SJSA1 (cell line): ENCODE measurements at regions not wholly inside any gene's neighbourhood (a gene's known extent, or its start where the extent isn't known, plus 50 kb on each side); places are given as distances from the start of the nearest gene placed in this dataset.
A peak's percentile ranks its signal among the peaks of the same experiment; 100 is the strongest.
"Not testable (repeated sequence)": the region's sequence is repeated elsewhere in the genome, so short reads cannot be mapped to it uniquely, and the experiment has no call there.

Experiments
- DNase-seq, 2 experiments: peaks; one replicate each; pipeline ENCODE4 v3.0.0-alpha.2; 2015 to 2020; ENCODE audit warnings: low spot score in 2 of 2, low read depth in 1 of 2
- H3K27ac ChIP-seq: fragments of 250-450 bp; sonication (Bioruptor Pico); 2 replicates; pipeline ENCODE4 v1.5.1; 2020; ENCODE audit warnings: mild to moderate bottlenecking, moderate library complexity
- H3K27me3 ChIP-seq: fragments of 250-450 bp; sonication (Bioruptor Pico); replicated peaks from 2 replicates; pipeline ENCODE4 v1.5.1; 2020; ENCODE audit warnings: mild to moderate bottlenecking, moderate library complexity
- H3K36me3 ChIP-seq: fragments of 250-450 bp; sonication (Bioruptor Pico); 2 replicates; pipeline ENCODE4 v1.5.1; 2020; ENCODE audit warnings: mild to moderate bottlenecking
- H3K4me1 ChIP-seq: fragments of 250-450 bp; sonication (Bioruptor Pico); replicated peaks from 2 replicates; pipeline ENCODE4 v1.6.1; 2021; ENCODE audit warnings: mild to moderate bottlenecking
- H3K4me3 ChIP-seq: fragments of 250-450 bp; sonication (Bioruptor Pico); 2 replicates; pipeline ENCODE4 v1.5.1; 2020; ENCODE audit warnings: mild to moderate bottlenecking
- H3K9me3 ChIP-seq: fragments of 250-450 bp; sonication (Bioruptor Pico); replicated peaks from 2 replicates; pipeline ENCODE4 v1.5.1; 2020; ENCODE audit warnings: mild to moderate bottlenecking

DNA sequence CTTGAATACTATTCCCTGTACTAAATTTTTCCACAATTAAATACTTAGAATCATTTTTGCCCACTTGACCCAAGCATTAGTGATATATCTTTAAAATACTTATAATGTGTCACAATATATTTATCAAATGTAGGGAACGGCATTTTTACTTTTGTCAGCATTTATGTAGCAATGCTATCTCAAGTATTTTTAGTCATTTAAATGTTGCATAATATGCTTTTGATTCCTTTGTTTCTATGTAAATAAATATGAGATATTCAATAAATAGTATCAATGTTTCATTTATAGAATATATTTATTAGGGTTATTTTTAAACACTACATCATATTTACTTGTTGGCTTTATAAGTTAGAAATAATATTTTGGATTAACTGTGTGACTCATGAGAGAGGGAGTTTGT, 199.7 kb upstream of the WSB1 start:
- not testable (repeated sequence) for H3K27me3 ChIP-seq, H3K27ac ChIP-seq, H3K4me3 ChIP-seq, H3K9me3 ChIP-seq, H3K36me3 ChIP-seq, DNase-seq, H3K4me1 ChIP-seq

DNA sequence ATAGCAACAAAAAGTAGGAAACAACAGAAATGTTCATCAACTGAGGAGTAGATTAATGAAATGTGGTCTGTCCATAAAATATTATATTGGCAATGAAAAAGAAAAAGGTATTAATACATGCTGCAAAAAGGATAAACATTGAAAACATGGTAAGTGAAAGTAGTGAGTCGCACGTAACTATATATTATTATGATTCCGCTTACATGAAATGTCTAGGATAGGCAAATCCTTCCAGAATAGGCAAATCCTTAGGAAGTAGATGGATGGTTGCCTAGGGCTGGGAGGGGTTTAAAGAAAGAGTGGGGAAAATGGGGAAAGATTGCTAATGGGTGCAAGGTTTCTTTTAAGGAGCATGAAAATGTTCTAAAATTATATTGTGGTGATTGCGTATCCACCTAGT, 198.1 kb upstream of the WSB1 start:
- DNase-seq, H3K36me3 ChIP-seq, H3K9me3 ChIP-seq, H3K4me1 ChIP-seq, H3K4me3 ChIP-seq, H3K27me3 ChIP-seq, H3K27ac ChIP-seq: not testable (repeated sequence)

DNA sequence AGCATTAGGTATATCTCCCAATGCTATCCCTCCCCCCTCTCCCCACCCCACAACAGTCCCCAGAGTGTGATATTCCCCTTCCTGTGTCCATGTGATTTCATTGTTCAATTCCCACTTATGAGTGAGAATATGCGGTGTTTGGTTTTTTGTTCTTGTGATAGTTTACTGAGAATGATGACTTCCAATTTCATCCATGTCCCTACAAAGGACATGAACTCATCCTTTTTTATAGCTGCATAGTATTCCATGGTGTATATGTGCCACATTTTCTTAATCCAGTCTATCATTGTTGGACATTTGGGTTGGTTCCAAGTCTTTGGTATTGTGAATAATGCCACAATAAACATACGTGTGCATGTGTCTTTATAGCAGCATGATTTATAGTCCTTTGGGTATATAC, 194.6 kb upstream of the WSB1 start:
- not testable (repeated sequence) for H3K36me3 ChIP-seq, H3K4me1 ChIP-seq

DNA sequence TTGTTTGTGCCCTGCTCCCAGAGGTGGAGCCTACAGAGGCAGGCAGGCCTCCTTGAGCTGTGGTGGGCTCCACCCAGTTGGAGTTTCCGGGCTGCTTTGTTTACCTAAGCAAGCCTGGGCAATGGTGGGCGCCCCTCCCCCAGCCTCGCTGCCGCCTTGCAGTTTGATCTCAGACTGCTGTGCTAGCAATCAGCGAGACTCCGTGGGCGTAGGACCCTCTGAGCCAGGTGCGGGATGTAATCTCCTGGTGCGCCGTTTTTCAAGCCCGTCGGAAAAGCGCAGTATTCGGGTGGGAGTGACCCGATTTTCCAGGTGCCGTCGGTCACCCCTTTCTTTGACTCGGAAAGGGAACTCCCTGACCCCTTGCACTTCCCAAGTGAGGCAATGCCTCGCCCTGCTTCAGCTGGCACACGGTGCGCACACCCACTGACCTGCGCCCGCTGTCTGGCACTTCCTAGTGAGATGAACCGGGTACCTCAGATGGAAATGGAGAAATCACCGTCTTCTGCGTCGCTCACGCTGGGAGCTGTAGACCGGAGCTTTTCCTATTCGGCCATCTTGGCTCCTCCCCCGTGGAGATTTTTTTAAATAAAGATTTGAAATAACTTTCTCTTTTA, 189.2 kb upstream of the WSB1 start:
- not testable (repeated sequence) for H3K4me1 ChIP-seq, H3K36me3 ChIP-seq, H3K27me3 ChIP-seq, DNase-seq, H3K27ac ChIP-seq, H3K4me3 ChIP-seq, H3K9me3 ChIP-seq

More for the DNA sequence above, 194.6 kb upstream of the WSB1 start:
- H3K27ac ChIP-seq, DNase-seq, H3K27me3 ChIP-seq, H3K4me3 ChIP-seq, H3K9me3 ChIP-seq: not testable (repeated sequence)

DNA sequence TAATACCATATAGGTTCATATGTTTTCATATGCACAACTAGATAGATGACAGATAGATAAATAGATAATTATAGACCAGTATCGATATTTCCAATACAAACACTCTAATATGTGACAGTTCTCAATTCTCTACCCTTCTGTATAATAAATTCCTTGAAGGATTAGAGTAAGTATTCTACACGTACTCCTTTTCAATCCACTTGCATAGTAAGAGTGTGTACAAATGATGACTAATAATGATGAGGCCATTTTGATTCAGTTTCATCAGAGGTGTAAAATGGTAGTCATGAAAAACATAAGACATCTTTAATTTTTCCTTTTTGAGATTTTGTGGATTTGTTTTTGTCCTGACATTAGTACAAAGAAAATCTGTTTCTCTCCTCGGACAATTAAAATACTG, 188.3 kb upstream of the WSB1 start:
- Histone ChIP-seq H3K27me3 (no peaks in the 10 kb centered on the region), H3K9me3 (no peaks in the 10 kb centered on the region), H3K4me3 (no peak overlapping the region), H3K4me1 (no peaks in the 10 kb centered on the region), H3K36me3 (no peaks in the 10 kb centered on the region), H3K27ac (no peak overlapping the region)
- DNase-seq: no peak

DNA sequence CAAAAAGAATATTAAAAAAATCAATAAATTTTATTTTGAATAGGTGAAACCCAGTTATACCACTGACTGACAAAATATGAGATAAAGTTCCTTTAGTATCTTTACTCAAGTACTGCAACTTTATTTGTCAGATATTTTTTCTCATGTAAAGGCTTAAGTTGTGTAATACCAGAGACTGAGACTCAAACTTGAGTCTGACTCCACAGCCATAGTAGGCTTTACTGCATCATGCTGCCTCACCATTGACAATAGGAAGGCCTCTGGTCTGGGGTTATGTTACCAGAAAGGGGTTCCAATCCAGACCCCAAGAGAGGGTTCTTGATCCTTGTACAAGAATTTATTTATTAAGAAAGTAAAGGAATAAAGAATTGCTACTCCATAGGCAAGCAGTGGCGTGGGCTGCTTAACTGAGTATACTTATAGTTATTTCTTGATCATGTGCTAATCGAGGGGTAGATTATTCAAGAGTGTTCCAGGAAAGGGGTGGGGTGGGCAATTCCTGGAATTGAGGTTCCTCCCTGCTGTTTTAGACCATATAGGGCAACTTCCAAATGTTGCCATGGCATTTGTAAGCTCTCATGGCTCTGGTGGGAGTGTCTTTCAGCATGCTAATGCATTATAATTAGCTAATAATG, 187.4 kb upstream of the WSB1 start:
- no peak for DNase-seq
- no peaks in the 10 kb centered on the region for H3K27me3 ChIP-seq
- no peaks in the 10 kb centered on the region for H3K4me1 ChIP-seq
- no peaks in the 10 kb centered on the region for H3K36me3 ChIP-seq
- no peak overlapping the region for H3K27ac ChIP-seq
- no peaks in the 10 kb centered on the region for H3K9me3 ChIP-seq
- no peak overlapping the region for H3K4me3 ChIP-seq

DNA sequence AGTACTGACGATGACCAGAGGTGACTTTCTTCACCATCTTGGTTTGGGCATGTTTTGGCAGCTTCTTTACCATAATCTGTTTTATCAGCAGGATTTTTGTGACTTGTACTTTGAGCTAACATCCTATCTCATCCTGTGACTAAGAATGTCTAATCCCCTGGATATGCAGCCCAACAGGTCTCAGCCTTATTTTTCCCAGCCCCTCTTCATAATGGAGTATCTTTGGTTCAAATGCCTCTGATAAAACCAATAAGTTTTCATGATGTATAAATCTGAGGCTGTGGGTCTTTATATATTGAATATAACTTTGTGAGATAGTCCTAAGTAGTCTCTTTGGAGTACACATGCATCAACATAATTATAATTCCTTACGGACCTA, 186.9 kb upstream of the WSB1 start:
- Histone ChIP-seq H3K36me3 (no peaks in the 10 kb centered on the region), H3K4me3 (no peak overlapping the region), H3K4me1 (no peaks in the 10 kb centered on the region), H3K27ac (no peak overlapping the region), H3K9me3 (no peaks in the 10 kb centered on the region), H3K27me3 (no peaks in the 10 kb centered on the region)
- no peak for DNase-seq

DNA sequence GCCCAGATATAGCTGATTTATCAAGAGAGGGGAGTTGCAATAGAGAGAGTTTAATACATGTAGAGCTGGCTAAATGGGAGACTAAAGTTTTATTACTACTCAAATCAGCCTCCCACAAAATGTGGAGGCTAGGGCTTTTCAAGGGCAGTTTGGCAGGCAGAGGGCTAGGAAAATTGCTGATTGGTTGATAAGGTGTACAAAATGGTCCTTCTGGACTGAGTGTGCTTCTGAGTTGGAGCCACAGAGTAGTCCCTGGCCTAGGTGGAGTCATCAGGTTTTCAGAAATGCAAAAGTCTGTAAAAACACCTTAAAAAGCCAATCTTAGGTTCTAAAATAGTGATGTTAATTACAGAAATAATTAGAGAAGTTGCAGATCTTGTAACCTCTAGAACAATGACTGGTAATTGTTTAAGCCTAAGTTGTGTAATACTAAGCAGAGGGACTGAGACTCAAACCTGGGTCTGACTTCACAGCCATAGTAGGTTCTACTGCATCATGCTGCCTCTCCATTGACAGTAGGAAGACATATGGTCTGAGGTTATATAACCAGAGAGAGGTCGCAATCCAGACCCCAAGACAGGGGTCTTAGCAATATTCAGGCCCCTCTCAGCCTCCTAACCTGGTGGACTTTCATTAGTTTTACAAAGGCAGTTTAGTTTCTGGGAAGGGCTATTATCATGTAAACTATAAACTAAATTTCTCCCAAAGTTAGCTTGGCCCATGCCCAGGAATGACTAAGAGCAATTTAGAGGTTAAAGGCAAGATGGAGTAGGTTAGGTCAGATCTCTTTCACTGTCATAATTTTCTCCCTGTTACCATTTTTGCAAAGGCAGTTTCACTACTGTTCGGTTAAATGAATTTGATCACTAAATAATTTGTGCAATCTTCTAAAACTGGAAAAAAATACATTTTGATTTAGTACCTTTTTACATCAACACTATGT, 186.3 kb upstream of the WSB1 start:
- not testable (repeated sequence) for H3K4me3 ChIP-seq, DNase-seq, H3K9me3 ChIP-seq, H3K27ac ChIP-seq, H3K36me3 ChIP-seq, H3K27me3 ChIP-seq, H3K4me1 ChIP-seq

DNA sequence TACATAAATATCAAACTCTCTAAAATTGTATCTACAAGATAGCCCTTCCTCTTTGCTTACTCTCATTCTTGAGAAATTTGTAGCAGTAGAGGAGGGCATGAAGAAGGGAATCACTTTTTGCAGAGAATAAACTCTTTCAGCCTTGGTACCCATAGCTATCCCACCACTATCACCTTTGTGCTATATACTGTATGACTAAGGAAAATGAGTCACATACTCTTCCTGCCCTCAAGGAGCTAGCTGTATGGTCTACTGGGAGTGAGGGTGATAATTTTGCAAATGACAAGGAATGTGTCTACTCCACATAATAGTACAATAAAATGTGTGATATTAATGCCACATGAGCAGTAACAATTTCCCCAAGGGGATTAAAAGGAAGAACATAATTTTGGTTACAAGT, 184.6 kb upstream of the WSB1 start:
- no peak overlapping the region for H3K4me3 ChIP-seq
- H3K4me1 ChIP-seq: no peaks in the 10 kb centered on the region
- no peak overlapping the region for H3K27ac ChIP-seq
- no peaks in the 10 kb centered on the region for H3K27me3 ChIP-seq
- no peak for DNase-seq
- no peaks in the 10 kb centered on the region for H3K9me3 ChIP-seq
- no peaks in the 10 kb centered on the region for H3K36me3 ChIP-seq

DNA sequence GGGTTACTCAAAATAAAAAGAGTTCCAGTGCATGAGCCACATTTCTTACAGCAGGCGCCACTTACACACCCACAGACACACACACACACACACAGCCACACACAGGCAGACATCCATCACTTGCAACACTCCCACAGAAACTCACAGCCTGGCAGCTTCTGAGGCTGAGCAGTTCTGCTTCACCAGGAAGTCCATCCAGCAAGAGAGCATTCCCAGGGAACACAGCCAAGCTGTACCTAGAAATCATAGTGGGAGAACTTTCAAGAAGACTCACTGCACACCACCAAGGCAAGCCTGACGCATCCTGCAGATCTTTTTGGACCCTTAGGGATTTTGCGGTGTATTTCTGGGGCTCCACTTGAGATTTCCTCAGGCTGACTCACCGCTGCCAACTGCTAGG, 140.9 kb upstream of the WSB1 start:
- Histone ChIP-seq H3K27me3 (no peaks in the 10 kb centered on the region), H3K4me1 (no peaks in the 10 kb centered on the region), H3K4me3 (no peak overlapping the region), H3K36me3 (no peaks in the 10 kb centered on the region), H3K9me3 (no peaks in the 10 kb centered on the region), H3K27ac (no peak overlapping the region)
- DNase-seq: no peak

DNA sequence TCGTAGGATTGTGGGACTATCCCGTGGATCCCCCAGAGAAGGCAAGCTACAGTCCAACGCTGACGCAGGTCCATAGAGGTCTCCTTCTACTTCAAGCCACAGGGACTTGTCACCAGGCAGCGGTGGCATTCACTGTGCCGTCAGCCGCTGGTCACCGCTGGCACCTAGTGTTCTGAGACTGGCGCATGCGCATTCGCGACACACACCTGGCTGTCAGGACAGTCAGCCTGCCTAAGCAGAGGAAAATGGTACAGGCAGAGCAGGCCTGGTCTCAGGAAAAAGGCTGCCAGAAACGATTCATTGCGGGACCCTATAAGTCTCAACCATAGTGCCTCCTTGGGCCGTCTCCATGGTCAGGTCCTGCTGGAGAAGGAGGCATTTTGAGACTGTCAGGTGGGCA, 138.0 kb upstream of the WSB1 start:
- no peaks in the 10 kb centered on the region for H3K9me3 ChIP-seq
- H3K4me3 ChIP-seq: no peak overlapping the region
- DNase-seq: peak in 1 of 2 experiments; percentile 22
- no peaks in the 10 kb centered on the region for H3K4me1 ChIP-seq
- no peaks in the 10 kb centered on the region for H3K36me3 ChIP-seq
- no peaks in the 10 kb centered on the region for H3K27me3 ChIP-seq
- no peak overlapping the region for H3K27ac ChIP-seq

DNA sequence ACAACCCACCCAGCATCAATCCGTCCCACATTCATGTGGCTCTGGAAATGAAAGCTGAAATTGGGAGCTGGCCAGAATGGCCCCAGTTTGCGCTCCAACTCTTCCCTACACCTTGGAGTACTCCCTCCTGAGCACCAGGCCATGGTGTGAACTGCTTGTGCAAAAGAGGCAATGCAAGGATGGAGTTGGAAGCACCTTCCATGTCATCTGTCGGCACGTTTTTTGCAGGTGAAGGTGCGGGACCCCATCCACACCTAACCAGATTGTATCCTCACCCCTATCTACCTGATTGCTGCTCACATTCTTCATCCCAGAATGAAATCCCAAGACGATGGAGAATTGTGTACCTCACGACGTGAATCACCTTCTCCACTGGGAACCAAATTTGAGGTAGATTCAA, 136.6 kb upstream of the WSB1 start:
- Histone ChIP-seq H3K27ac (no peak overlapping the region), H3K27me3 (no peaks in the 10 kb centered on the region), H3K4me1 (no peaks in the 10 kb centered on the region), H3K9me3 (no peaks in the 10 kb centered on the region), H3K36me3 (no peaks in the 10 kb centered on the region), H3K4me3 (no peak overlapping the region)
- DNase-seq: peak in 1 of 2 experiments; percentile 21

DNA sequence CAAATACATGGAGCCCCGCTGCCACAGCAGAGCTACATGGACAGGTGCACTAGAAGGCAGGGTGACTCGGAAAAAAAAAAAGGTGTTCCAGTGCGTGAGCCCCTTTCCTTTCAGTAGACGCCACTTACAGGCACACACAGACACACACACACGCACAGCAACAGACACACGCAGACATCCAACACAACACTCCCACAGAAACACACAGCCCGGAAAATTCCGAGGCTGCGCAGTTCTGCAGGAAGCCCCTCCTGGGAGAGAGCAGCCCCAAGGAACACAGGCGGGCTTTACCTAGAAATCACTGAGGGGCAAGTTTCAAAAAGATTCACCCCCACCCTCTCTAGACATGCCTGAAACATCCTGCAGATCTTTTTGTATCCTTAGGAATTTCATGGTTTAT, 136.0 kb upstream of the WSB1 start:
- no peaks in the 10 kb centered on the region for H3K36me3 ChIP-seq
- no peaks in the 10 kb centered on the region for H3K27me3 ChIP-seq
- H3K27ac ChIP-seq: no peak overlapping the region
- H3K4me3 ChIP-seq: no peak overlapping the region
- no peaks in the 10 kb centered on the region for H3K9me3 ChIP-seq
- DNase-seq: no peak
- H3K4me1 ChIP-seq: no peaks in the 10 kb centered on the region

DNA sequence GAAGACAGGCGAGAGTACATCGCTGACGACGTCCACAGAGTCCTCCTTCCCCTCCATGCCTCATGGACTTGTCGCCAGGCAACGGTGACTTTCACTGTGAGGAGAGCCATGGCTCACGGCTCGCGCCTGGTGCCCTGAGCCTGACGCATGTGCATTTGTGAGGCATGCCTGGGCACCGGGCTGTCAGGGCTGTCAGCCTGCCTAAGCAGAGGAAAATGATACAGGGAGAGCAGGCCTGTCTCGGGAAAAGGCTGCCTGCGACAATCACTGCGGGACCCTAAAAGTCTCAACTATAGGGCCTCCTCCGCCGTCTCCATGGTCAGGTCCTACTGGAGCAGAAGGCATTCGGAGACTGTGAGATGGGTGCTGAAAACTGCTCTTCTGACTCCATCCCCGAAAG, 135.5 kb upstream of the WSB1 start:
- Histone ChIP-seq H3K4me1 (no peaks in the 10 kb centered on the region), H3K4me3 (no peak overlapping the region), H3K36me3 (no peaks in the 10 kb centered on the region), H3K27ac (no peak overlapping the region), H3K9me3 (no peaks in the 10 kb centered on the region), H3K27me3 (no peaks in the 10 kb centered on the region)
- no peak for DNase-seq
